Uterus (tissue), 2 donors: ENCODE measurements at regions not wholly inside any gene's neighbourhood (a gene's known extent, or its start where the extent isn't known, plus 50 kb on each side); places are given as distances from the start of the nearest gene placed in this dataset.

ENCODE experiments used
- POLR2A ChIP-seq, 2 donors: fragments of 450-650 bp; IDR thresholded peaks; one replicate each; pipeline ENCODE4 v1.6.1; 2016; ENCODE audit warnings: antibody characterized with exemption in 2 of 2, mild to moderate bottlenecking in 1 of 2, moderate library complexity in 1 of 2
- TF ChIP-seq, protein P1 (sequence below), 4 experiments: fragments of 200-600 bp in 2 of 4; fragments of 450-650 bp in 2 of 4; sonication (generic) in 2 of 4; IDR thresholded peaks; one replicate each; pipeline ENCODE4 v1.5.1; 2016 to 2019; ENCODE audit warnings: antibody characterized with exemption in 4 of 4, mild to moderate bottlenecking in 2 of 4, moderate library complexity in 1 of 4

DNA sequence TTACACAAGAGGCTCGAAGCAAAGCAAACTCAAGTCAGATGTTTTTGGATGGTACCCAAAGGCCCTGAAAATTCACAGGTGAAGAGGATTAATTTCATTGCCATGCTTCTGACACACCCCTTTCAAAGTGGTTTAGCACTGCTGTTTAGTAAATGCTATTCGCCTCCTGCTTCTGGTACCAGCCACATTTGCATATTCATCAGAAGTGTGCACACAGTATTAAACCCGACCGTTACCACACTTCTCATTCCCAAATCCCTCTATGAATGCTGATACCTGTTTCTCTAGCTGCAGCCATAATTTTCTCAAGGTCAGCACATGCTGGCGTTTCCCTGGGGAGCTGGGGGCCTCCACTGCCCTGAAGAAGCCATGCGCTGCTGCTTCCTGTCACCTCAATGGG is 179.8 kb upstream of the DAB1 start:
- TF ChIP-seq, protein P1, sequence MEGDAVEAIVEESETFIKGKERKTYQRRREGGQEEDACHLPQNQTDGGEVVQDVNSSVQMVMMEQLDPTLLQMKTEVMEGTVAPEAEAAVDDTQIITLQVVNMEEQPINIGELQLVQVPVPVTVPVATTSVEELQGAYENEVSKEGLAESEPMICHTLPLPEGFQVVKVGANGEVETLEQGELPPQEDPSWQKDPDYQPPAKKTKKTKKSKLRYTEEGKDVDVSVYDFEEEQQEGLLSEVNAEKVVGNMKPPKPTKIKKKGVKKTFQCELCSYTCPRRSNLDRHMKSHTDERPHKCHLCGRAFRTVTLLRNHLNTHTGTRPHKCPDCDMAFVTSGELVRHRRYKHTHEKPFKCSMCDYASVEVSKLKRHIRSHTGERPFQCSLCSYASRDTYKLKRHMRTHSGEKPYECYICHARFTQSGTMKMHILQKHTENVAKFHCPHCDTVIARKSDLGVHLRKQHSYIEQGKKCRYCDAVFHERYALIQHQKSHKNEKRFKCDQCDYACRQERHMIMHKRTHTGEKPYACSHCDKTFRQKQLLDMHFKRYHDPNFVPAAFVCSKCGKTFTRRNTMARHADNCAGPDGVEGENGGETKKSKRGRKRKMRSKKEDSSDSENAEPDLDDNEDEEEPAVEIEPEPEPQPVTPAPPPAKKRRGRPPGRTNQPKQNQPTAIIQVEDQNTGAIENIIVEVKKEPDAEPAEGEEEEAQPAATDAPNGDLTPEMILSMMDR (IDR thresholded peaks at IDR 0.05) = no peak
- no peak for TF ChIP-seq POLR2A (IDR thresholded peaks at IDR 0.05)
